ENCODE measurements at regions not wholly inside any gene's neighbourhood (a gene's known extent, or its start where the extent isn't known, plus 50 kb on each side); places are given as distances from the start of the nearest gene placed in this dataset.

DNA sequence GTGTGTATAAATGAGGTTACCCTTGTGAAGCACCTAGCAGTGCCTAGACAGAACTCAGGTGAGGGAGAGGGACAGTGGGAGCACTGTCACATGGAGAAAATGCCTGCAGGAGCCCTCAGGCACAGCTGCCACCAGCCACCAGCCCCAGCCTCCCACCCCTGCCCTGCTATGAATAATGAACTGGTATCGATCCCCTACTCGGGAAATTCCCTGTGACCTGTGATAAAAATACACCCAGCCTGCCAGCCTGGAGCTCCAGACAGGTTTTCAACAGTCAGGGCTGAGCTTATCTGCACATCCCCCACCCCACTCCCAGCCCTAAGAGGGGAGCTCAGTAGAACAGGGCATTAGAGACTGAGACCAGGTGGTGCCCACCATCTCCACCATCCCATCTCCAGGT, 159.6 kb upstream of the PJA1 start:
- no peak for ATAC-seq
- H3K4me3 ChIP-seq, result no peak overlapping the region
- intact Hi-C loops (cut with DNase I), result no loop called here
- TF ChIP-seq, protein P1, sequence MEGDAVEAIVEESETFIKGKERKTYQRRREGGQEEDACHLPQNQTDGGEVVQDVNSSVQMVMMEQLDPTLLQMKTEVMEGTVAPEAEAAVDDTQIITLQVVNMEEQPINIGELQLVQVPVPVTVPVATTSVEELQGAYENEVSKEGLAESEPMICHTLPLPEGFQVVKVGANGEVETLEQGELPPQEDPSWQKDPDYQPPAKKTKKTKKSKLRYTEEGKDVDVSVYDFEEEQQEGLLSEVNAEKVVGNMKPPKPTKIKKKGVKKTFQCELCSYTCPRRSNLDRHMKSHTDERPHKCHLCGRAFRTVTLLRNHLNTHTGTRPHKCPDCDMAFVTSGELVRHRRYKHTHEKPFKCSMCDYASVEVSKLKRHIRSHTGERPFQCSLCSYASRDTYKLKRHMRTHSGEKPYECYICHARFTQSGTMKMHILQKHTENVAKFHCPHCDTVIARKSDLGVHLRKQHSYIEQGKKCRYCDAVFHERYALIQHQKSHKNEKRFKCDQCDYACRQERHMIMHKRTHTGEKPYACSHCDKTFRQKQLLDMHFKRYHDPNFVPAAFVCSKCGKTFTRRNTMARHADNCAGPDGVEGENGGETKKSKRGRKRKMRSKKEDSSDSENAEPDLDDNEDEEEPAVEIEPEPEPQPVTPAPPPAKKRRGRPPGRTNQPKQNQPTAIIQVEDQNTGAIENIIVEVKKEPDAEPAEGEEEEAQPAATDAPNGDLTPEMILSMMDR (IDR thresholded peaks at IDR 0.05), result no peak
- H3K27ac ChIP-seq, result no peak overlapping the region
- no peaks in the 10 kb centered on the region for H3K36me3 ChIP-seq (ENCODE audit: insufficient read depth in 1 of 2, low read depth in 1 of 2)
- 70 to 100% (median 73%) methylated on average over 1 to 2 of the region's 2 CpGs for WGBS, 3 donors
- no peak for DNase-seq
- H3K9me3 ChIP-seq, result no peaks in the 10 kb centered on the region
- no peaks in the 10 kb centered on the region for H3K4me1 ChIP-seq
- no peaks in the 10 kb centered on the region for H3K27me3 ChIP-seq (ENCODE audit: insufficient read depth in 3 of 3, low read length in 2 of 3)

DNA sequence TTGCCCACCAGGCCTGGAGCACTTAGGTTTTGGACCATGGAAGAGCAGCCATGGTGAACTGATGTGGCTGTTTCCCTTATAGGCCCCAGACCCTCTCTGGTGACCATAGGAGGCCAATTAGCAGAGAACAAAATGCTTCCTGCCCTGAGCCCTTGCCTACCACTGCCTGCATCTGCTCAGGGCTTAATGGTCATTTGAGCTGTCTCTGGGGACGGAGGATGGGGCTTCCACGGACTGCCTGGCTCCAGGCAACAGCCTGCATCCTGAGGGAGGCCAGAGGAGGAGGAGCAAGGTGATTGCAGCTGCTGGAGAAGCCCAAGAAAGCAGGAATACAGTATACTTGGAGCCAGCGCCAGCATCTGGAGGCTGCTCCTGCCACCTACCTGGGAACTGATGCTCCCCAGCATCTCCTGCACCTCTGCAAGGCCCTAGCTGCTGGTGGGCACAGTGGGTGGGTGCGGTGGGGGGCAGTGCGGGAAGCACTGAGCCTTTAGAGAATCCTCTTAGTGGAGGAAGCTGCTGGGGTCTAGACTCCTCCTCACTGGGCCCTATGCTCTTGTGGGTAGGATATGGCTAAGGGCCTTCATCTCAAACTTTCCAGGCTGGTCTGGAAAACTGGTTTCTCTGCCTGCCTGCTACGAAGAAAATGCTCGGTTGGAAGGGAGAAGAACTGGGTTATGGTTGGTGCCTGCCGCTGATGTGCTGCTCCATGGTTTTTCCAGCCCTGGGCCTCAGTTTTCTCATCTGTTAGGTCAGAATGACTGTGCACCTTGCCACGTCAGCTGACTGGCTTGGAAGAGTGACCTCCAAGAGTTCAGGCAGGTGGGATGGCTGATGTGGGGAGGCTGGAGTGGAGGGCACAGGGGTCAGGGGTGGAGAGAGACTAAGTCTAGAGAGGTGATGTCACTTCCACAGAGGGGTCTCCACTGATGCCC, 158.8 kb upstream of the PJA1 start:
- ATAC-seq (no peak), DNase-seq (no peak)
- 50 to 84% (median 67%) methylated on average over 6 to 9 of the region's 9 CpGs for WGBS, 3 donors
- Histone ChIP-seq H3K36me3 (ENCODE audit: insufficient read depth in 1 of 2, low read depth in 1 of 2) (no peaks in the 10 kb centered on the region), H3K4me3 (no peak overlapping the region), H3K4me1 (no peaks in the 10 kb centered on the region), H3K27ac (no peak overlapping the region), H3K9me3 (no peaks in the 10 kb centered on the region), H3K27me3 (ENCODE audit: insufficient read depth in 3 of 3, low read length in 2 of 3) (peaks cover 0 to 3% (median 0%) of the 10 kb centered on the region in 3 donors)
- intact Hi-C loops (cut with DNase I), result no loop called here
- TF ChIP-seq, protein P1 (IDR thresholded peaks at IDR 0.05), result no peak

DNA sequence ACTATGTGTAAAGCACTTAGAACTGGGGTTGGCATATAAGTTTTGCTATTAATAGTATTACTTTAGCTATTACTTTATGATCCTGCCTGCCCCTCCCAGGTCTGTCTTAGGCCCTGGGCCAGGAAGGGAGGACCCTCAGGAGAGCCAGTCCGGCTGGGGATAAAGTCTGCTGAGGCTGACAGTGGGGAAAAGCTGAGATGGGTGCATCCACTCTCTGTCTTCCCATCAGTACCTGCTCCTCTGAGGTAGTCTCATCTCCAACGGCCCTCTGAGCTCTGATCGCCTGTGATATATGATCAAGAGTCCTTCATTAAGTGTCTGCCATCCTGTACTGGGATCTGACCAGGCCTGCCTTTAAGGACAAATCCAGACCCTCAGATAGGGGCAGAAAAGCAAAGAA, 156.5 kb upstream of the PJA1 start:
- no peak overlapping the region for H3K4me3 ChIP-seq
- peaks cover 0 to 6% (median 0%) of the 10 kb centered on the region in 3 donors for H3K27me3 ChIP-seq (ENCODE audit: insufficient read depth in 3 of 3, low read length in 2 of 3)
- DNase-seq, result no peak
- TF ChIP-seq, protein P1 (IDR thresholded peaks at IDR 0.05), result no peak
- 59 to 88% (median 82%) methylated on average over 3 of the region's 3 CpGs for WGBS, 3 donors
- H3K36me3 ChIP-seq (ENCODE audit: insufficient read depth in 1 of 2, low read depth in 1 of 2), result no peaks in the 10 kb centered on the region
- no peaks in the 10 kb centered on the region for H3K9me3 ChIP-seq
- no peak overlapping the region for H3K27ac ChIP-seq
- no peak for ATAC-seq
- H3K4me1 ChIP-seq, result no peaks in the 10 kb centered on the region
- intact Hi-C loops (cut with DNase I), result no loop called here

DNA sequence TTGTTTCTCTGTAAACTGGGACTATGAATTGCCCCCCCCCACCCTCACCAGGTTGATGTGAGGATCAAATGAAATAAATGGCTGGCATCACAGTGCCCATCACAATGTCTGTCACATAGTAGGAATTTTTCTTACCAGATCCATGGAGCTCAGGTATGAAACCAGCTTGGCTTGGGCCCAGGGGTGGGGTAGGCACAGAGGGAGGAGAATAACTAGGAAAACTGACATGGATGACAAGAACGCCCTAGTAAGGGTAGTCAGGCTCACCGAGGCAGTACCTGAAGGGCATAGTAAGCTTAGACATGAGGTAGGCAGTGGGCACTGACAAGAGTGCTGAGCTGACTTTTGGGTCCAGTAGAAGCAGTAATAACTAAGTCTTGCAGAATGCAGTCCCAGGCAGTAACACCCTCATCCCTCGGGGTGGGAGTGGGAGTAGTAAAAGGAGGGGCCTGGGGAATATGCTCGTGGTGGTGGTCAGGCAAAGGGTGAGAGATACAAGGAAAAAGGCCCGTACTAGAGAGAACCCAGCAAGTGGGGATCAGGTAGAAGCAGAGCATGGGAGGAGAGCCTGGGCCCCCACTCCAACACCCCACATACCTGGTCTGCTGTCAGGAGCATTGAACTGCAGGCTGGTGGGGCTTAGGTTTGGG, 155.9 kb upstream of the PJA1 start:
- 59 to 93% (median 90%) methylated on average over 3 to 5 of the region's 5 CpGs for WGBS, 3 donors
- no peaks in the 10 kb centered on the region for H3K36me3 ChIP-seq (ENCODE audit: insufficient read depth in 1 of 2, low read depth in 1 of 2)
- H3K9me3 ChIP-seq, result no peaks in the 10 kb centered on the region
- ATAC-seq (no peak), DNase-seq (no peak)
- TF ChIP-seq, protein P1 (IDR thresholded peaks at IDR 0.05), result no peak
- H3K4me3 ChIP-seq, result no peak overlapping the region
- no peaks in the 10 kb centered on the region for H3K4me1 ChIP-seq
- H3K27ac ChIP-seq, result no peak overlapping the region
- intact Hi-C loops (cut with DNase I), result no loop called here
- peaks cover 0 to 6% (median 0%) of the 10 kb centered on the region in 3 donors for H3K27me3 ChIP-seq (ENCODE audit: insufficient read depth in 3 of 3, low read length in 2 of 3)
